GM12878 (cell line): ENCODE measurements at regions not wholly inside any gene's neighbourhood (a gene's known extent, or its start where the extent isn't known, plus 50 kb on each side); places are given as distances from the start of the nearest gene placed in this dataset.

Source experiments
- ATAC-seq: fragments of 200-7000 bp; cut with Tn5 transposase; 3 replicates; pipeline ENCODE4 v1.9.1; 2020; ENCODE audit warnings: mild to moderate bottlenecking, moderate library complexity
- BruUV-seq: library from RNA; stranded (reverse); fragments of 400-500 nt; replicated peaks from 2 replicates; lab custom pipeline; 2021; lab: Mats Ljungman, UMichigan
- CTCF ChIA-PET: fragments of 300-600 bp; sonication (Branson Sonifier 250); formaldehyde crosslinking; extraction: SDS; loops from one replicate; lab custom pipeline; 2021; ENCODE audit warnings: inconsistent platforms; lab: Yijun Ruan, JAX
- POLR2A ChIA-PET: fragments of 350-600 bp; formaldehyde crosslinking; extraction: SDS; loops from one replicate; lab custom pipeline; 2021; ENCODE audit warnings: inconsistent platforms; lab: Charles Lee
- RAD21 ChIA-PET: fragments of 300-600 bp; sonication (Branson Sonifier 250); formaldehyde crosslinking; loops from one replicate; lab custom pipeline; 2023; ENCODE audit warnings: antibody characterized with exemption; ENCODE audit not compliant: unreplicated experiment; lab: Charles Lee
- SMC1A ChIA-PET: fragments of 300-600 bp; sonication (Branson Sonifier 250); formaldehyde crosslinking; loops from one replicate; lab custom pipeline; 2023; ENCODE audit not compliant: unreplicated experiment, uncharacterized antibody; lab: Charles Lee
- DNase-seq: peaks from one replicate; pipeline ENCODE4 v3.0.0-alpha.2; 2011; ENCODE audit warnings: low read depth, low spot score
- FAIRE-seq: peaks from 3 replicates; lab custom pipeline; 2011; peaks lifted over from hg19 to GRCh38; lab: Jason Lieb, UNC
- H2AFZ ChIP-seq: 2 replicates; pipeline ENCODE4 v1.6.0; 2011; ENCODE audit warnings: low read depth, low read length, control low read depth; ENCODE audit not compliant: control insufficient read depth
- H3K27ac ChIP-seq: 2 replicates; pipeline ENCODE4 v1.5.1; 2011; ENCODE audit warnings: control low read depth; ENCODE audit not compliant: control insufficient read depth, insufficient read depth
- H3K27me3 ChIP-seq, 2 experiments: replicated peaks in 1 of 2; 2 replicates each; pipeline versions ENCODE4 v1.6.0 to v1.6.1; 2011; ENCODE audit warnings: low read length in 1 of 2; ENCODE audit not compliant: control insufficient read depth in 2 of 2, insufficient read depth in 2 of 2
- H3K36me3 ChIP-seq, 2 experiments: 2 replicates each; pipeline ENCODE4 v1.5.1; 2011; ENCODE audit warnings: low read length in 1 of 2; ENCODE audit not compliant: control insufficient read depth in 2 of 2, insufficient read depth in 2 of 2
- H3K4me1 ChIP-seq: 2 replicates; pipeline ENCODE4 v1.6.1; 2011; ENCODE audit warnings: mild to moderate bottlenecking, low read length, moderate library complexity, mixed read lengths; ENCODE audit not compliant: control insufficient read depth, insufficient read depth
- H3K4me2 ChIP-seq: 2 replicates; pipeline ENCODE4 v1.6.0; 2011; ENCODE audit warnings: control low read depth; ENCODE audit not compliant: control insufficient read depth, insufficient read depth
- H3K4me3 ChIP-seq: fragments of 200-600 bp; sonication (generic); 2 replicates; pipeline ENCODE4 v1.5.1; 2016
- H3K79me2 ChIP-seq: 2 replicates; pipeline ENCODE4 v1.6.0; 2011; ENCODE audit warnings: low read length; ENCODE audit not compliant: control insufficient read depth, insufficient read depth
- H3K9ac ChIP-seq: 2 replicates; pipeline ENCODE4 v1.8.0; 2011; ENCODE audit warnings: low read length, control low read depth, mixed read lengths; ENCODE audit not compliant: control insufficient read depth, insufficient read depth
- H3K9me3 ChIP-seq: replicated peaks from 3 replicates; pipeline ENCODE4 v1.5.1; 2011; ENCODE audit warnings: mild to moderate bottlenecking, low read length; ENCODE audit not compliant: control insufficient read depth, insufficient read depth
- H4K20me1 ChIP-seq: 2 replicates; pipeline ENCODE4 v1.6.0; 2011; ENCODE audit not compliant: control insufficient read depth, insufficient read depth
- CBFB ChIP-seq: IDR thresholded peaks from 2 replicates; pipeline ENCODE4 v1.6.1; 2016; ENCODE audit warnings: antibody characterized with exemption, low read depth
- EED ChIP-seq: sonication (generic); IDR thresholded peaks from 2 replicates; pipeline ENCODE4 v1.6.1; 2016; ENCODE audit warnings: antibody characterized with exemption, low read depth
- IKZF1 ChIP-seq: fragments of 450-650 bp; conservative IDR thresholded peaks from 2 replicates; pipeline ENCODE4 v1.6.1; 2017; ENCODE audit warnings: antibody characterized with exemption, mild to moderate bottlenecking
- JUND ChIP-seq: IDR thresholded peaks from 2 replicates; pipeline ENCODE4 v1.6.1; 2012; ENCODE audit warnings: low read depth, mild to moderate bottlenecking, low read length, improper control_type of control experiment, moderate library complexity
- LARP7 ChIP-seq: fragments of 450-650 bp; IDR thresholded peaks from 2 replicates; pipeline ENCODE4 v1.6.1; 2017; ENCODE audit warnings: mild to moderate bottlenecking
- MTA2 ChIP-seq: fragments of 450-650 bp; IDR thresholded peaks from 2 replicates; pipeline ENCODE4 v1.6.1; 2016; ENCODE audit warnings: low read depth, mild to moderate bottlenecking, moderate library complexity
- NR2C2 ChIP-seq: IDR thresholded peaks from 2 replicates; pipeline ENCODE4 v1.6.1; 2011; ENCODE audit warnings: borderline replicate concordance, low read depth; ENCODE audit not compliant: control insufficient read depth, insufficient read length
- PAX8 ChIP-seq: fragments of 450-650 bp; IDR thresholded peaks from 2 replicates; pipeline ENCODE4 v1.6.1; 2017; ENCODE audit warnings: mild to moderate bottlenecking, moderate library complexity
- RAD51 ChIP-seq: fragments of 450-650 bp; IDR thresholded peaks from 2 replicates; pipeline ENCODE4 v1.6.1; 2016; ENCODE audit warnings: moderate library complexity, mild to moderate bottlenecking, inconsistent platforms
- RELA ChIP-seq: fragments of 450-650 bp; IDR thresholded peaks from 2 replicates; pipeline ENCODE4 v1.8.0; 2014; ENCODE audit warnings: borderline replicate concordance; ENCODE audit not compliant: partially characterized antibody
- TAF1 ChIP-seq: IDR thresholded peaks from 2 replicates; pipeline ENCODE4 v1.6.1; 2011; ENCODE audit warnings: mild to moderate bottlenecking, low read depth, low read length, borderline replicate concordance
- ZNF384 ChIP-seq: IDR thresholded peaks from 2 replicates; pipeline ENCODE4 v1.6.1; 2012; ENCODE audit warnings: low read depth, mild to moderate bottlenecking, low read length, improper control_type of control experiment, borderline replicate concordance
- ZZZ3 ChIP-seq: IDR thresholded peaks from 2 replicates; pipeline ENCODE4 v1.6.1; 2011; ENCODE audit warnings: low read depth; ENCODE audit not compliant: control insufficient read depth, insufficient read length
- WGBS: methylation state at CpG from one replicate; pipeline ENCODE4 v1.1.6; 2016; ENCODE audit warnings: low lambda C conversion rate; ENCODE audit not compliant: insufficient replicate concordance, insufficient coverage; ENCODE audit errors: missing lambda C conversion rate; 5-methylcytosine and 5-hydroxymethylcytosine counted together
- in situ Hi-C: fragments of 300-500 bp; cut with MboI; formaldehyde crosslinking; loops from 9 replicates; pipeline ENCODE4 v1.14.3; 2018; ENCODE audit warnings: mixed read lengths
- intact Hi-C: fragments of 100-400 bp; cut with micrococcal nuclease; formaldehyde crosslinking; loops from one replicate; pipeline ENCODE4 v1.14.2; 2022; ENCODE audit not compliant: unreplicated experiment
- TF ChIP-seq, protein P1 (sequence below): IDR thresholded peaks from 2 replicates; pipeline ENCODE4 v1.6.1; 2012; ENCODE audit warnings: improper control_type of control experiment, low read depth, low read length; ENCODE audit not compliant: insufficient replicate concordance

DNA sequence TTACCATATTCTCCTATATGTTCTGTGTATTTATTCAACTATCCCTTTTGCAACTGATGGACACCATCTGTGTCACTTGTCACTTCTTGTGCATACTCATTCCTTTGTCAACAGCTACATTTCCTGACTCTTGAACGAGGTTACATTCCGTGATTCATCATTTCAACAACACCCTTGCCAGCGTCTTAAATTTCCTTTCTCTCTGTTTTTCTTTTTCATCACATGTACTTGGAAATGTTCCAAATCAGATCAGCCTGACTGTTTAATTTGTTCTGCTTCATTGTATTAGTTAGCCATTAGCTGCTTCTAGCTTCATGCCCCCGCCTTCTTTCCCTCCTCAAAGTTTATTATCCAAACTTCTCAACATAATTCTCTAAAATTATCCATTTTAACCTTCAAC is 173.0 kb downstream of the ADGRL4 start:
- SMC1A ChIA-PET = interaction anchor here (1.0 kb wide), 1 partner anchor 76 kb away, joined by 3 read pairs; no protein-coding TSS in a partner anchor
- Histone ChIP-seq H3K4me1 (no peaks in the 10 kb centered on the region), H3K4me2 (no peak overlapping the region), H2AFZ (no peak overlapping the region)
- DNase-seq (no peak), ATAC-seq (no peak)
- in situ Hi-C loops = loop anchor here (10.0 kb wide), 2 partner anchors 361 to 521 kb away; no protein-coding TSS in a partner anchor
- TF ChIP-seq IKZF1 (no peak), RELA (no peak), TAF1 (no peak), PAX8 (no peak), EED (no peak), ZNF384 (no peak), ZZZ3 (no peak), JUND (no peak), CBFB (no peak), NR2C2 (no peak), LARP7 (no peak), MTA2 (no peak), RAD51 (no peak)
- TF ChIP-seq, protein P1, sequence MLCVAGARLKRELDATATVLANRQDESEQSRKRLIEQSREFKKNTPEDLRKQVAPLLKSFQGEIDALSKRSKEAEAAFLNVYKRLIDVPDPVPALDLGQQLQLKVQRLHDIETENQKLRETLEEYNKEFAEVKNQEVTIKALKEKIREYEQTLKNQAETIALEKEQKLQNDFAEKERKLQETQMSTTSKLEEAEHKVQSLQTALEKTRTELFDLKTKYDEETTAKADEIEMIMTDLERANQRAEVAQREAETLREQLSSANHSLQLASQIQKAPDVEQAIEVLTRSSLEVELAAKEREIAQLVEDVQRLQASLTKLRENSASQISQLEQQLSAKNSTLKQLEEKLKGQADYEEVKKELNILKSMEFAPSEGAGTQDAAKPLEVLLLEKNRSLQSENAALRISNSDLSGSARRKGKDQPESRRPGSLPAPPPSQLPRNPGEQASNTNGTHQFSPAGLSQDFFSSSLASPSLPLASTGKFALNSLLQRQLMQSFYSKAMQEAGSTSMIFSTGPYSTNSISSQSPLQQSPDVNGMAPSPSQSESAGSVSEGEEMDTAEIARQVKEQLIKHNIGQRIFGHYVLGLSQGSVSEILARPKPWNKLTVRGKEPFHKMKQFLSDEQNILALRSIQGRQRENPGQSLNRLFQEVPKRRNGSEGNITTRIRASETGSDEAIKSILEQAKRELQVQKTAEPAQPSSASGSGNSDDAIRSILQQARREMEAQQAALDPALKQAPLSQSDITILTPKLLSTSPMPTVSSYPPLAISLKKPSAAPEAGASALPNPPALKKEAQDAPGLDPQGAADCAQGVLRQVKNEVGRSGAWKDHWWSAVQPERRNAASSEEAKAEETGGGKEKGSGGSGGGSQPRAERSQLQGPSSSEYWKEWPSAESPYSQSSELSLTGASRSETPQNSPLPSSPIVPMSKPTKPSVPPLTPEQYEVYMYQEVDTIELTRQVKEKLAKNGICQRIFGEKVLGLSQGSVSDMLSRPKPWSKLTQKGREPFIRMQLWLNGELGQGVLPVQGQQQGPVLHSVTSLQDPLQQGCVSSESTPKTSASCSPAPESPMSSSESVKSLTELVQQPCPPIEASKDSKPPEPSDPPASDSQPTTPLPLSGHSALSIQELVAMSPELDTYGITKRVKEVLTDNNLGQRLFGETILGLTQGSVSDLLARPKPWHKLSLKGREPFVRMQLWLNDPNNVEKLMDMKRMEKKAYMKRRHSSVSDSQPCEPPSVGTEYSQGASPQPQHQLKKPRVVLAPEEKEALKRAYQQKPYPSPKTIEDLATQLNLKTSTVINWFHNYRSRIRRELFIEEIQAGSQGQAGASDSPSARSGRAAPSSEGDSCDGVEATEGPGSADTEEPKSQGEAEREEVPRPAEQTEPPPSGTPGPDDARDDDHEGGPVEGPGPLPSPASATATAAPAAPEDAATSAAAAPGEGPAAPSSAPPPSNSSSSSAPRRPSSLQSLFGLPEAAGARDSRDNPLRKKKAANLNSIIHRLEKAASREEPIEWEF = no peak
- TF ChIP-seq, all 136 proteins: peak for 0
- CTCF ChIA-PET = interaction anchor here (1.1 kb wide), 1 partner anchor 216 kb away, joined by 4 read pairs; no protein-coding TSS in a partner anchor
- BruUV-seq = no TSS peak
- POLR2A ChIA-PET = interaction anchor here (0.6 kb wide), 1 partner anchor 1213 kb away, joined by 4 read pairs; no protein-coding TSS in a partner anchor
- WGBS = 72% methylated on average over 4 of the region's 4 CpGs
- Histone ChIP-seq H3K36me3 (no peaks in the 10 kb centered on the region), H3K9ac (no peak overlapping the region), H3K79me2 (no peaks in the 10 kb centered on the region), H3K27ac (no peak overlapping the region), H4K20me1 (no peaks in the 10 kb centered on the region), H3K9me3 (no peaks in the 10 kb centered on the region), H3K4me3 (no peak overlapping the region), H3K27me3 (no peaks in the 10 kb centered on the region)
- FAIRE-seq = no peak
- RAD21 ChIA-PET = no interaction called here
- intact Hi-C loops = loop anchor here (5.0 to 10.0 kb wide), 3 partner anchors 146 to 699 kb away; no protein-coding TSS in a partner anchor
